ENCODE measurements at regions not wholly inside any gene's neighbourhood (a gene's known extent, or its start where the extent isn't known, plus 50 kb on each side); places are given as distances from the start of the nearest gene placed in this dataset.

GRCh38 chr13:81408647-81409046 is 1067.7 kb upstream of the SPRY2 start:
- no peak for DNase-seq (ENCODE audit: low read depth)
- no peak overlapping the region for H3K4me3 ChIP-seq (ENCODE audit: low read length)
- no peak for TF ChIP-seq CTCF (conservative IDR thresholded peaks at IDR 0.05; ENCODE audit: low read length)

- TF ChIP-seq CTCF (conservative IDR thresholded peaks at IDR 0.05; ENCODE audit: low read length) = no peak
- no peak overlapping the region for H3K4me3 ChIP-seq (ENCODE audit: low read length)
- DNase-seq (ENCODE audit: low read depth) = no peak
Measured at GRCh38 chr13:81406639-81407292, 1065.8 kb upstream of the SPRY2 start.

GRCh38 chr13:81406022-81406421 is 1065.1 kb upstream of the SPRY2 start:
- no peak overlapping the region for H3K4me3 ChIP-seq (ENCODE audit: low read length)
- TF ChIP-seq CTCF (conservative IDR thresholded peaks at IDR 0.05; ENCODE audit: low read length) = no peak
- DNase-seq (ENCODE audit: low read depth) = no peak

- no peak overlapping the region for H3K4me3 ChIP-seq (ENCODE audit: low read length)
- no peak for DNase-seq (ENCODE audit: low read depth)
- no peak for TF ChIP-seq CTCF (conservative IDR thresholded peaks at IDR 0.05; ENCODE audit: low read length)
Measured at GRCh38 chr13:81396192-81396591, 1055.3 kb upstream of the SPRY2 start.

- no peak overlapping the region for H3K4me3 ChIP-seq (ENCODE audit: low read length)
- TF ChIP-seq CTCF (conservative IDR thresholded peaks at IDR 0.05; ENCODE audit: low read length) = no peak
- no peak for DNase-seq (ENCODE audit: low read depth)
Measured at GRCh38 chr13:81395368-81395767, 1054.4 kb upstream of the SPRY2 start.

- no peak for DNase-seq (ENCODE audit: low read depth)
- H3K4me3 ChIP-seq (ENCODE audit: low read length) = no peak overlapping the region
- no peak for TF ChIP-seq CTCF (conservative IDR thresholded peaks at IDR 0.05; ENCODE audit: low read length)
Measured at GRCh38 chr13:81394640-81395039, 1053.7 kb upstream of the SPRY2 start.

GRCh38 chr13:81393721-81394120 is 1052.8 kb upstream of the SPRY2 start:
- DNase-seq (ENCODE audit: low read depth) = no peak
- no peak overlapping the region for H3K4me3 ChIP-seq (ENCODE audit: low read length)
- TF ChIP-seq CTCF (conservative IDR thresholded peaks at IDR 0.05; ENCODE audit: low read length) = no peak

All from AG10803 (cell line).